Fibroblast of pulmonary artery (primary cell): ENCODE measurements at regions not wholly inside any gene's neighbourhood (a gene's known extent, or its start where the extent isn't known, plus 50 kb on each side); places are given as distances from the start of the nearest gene placed in this dataset.

Experiments
- DNase-seq: peaks from one replicate; pipeline ENCODE4 v3.0.0-alpha.2; 2010; ENCODE audit warnings: low read depth
- H3K4me3 ChIP-seq: replicated peaks from 2 replicates; pipeline ENCODE4 v1.5.1; 2011; ENCODE audit warnings: low read depth, mild to moderate bottlenecking, control low read depth, low read length, moderate library complexity
- CTCF ChIP-seq: IDR thresholded peaks from 2 replicates; pipeline ENCODE4 v1.5.1; 2011; ENCODE audit warnings: mild to moderate bottlenecking, control low read depth, low read length, inconsistent platforms; ENCODE audit errors: missing control alignments

GRCh38 chr5:66247176-66247960, 103.3 kb downstream of the SREK1 start:
- TF ChIP-seq CTCF = no peak
- DNase-seq = peak; percentile 83
- no peak overlapping the region for H3K4me3 ChIP-seq

GRCh38 chr5:66248874-66249273, 104.8 kb downstream of the SREK1 start:
- no peak for TF ChIP-seq CTCF
- H3K4me3 ChIP-seq = no peak overlapping the region
- no peak for DNase-seq

- no peak overlapping the region for H3K4me3 ChIP-seq
- no peak for DNase-seq
- TF ChIP-seq CTCF = no peak
Observed at GRCh38 chr5:66249920-66250319, 105.8 kb downstream of the SREK1 start.

GRCh38 chr5:66252849-66253248, 108.7 kb downstream of the SREK1 start:
- no peak for DNase-seq
- TF ChIP-seq CTCF = no peak
- H3K4me3 ChIP-seq = no peak overlapping the region

GRCh38 chr5:66255714-66256113, 111.6 kb downstream of the SREK1 start:
- DNase-seq = no peak
- no peak for TF ChIP-seq CTCF
- H3K4me3 ChIP-seq = no peak overlapping the region

- no peak for TF ChIP-seq CTCF
- no peak for DNase-seq
- H3K4me3 ChIP-seq = no peak overlapping the region
Observed at GRCh38 chr5:66273121-66273520, 129.0 kb downstream of the SREK1 start.

- DNase-seq = no peak
Observed at GRCh38 chr5:66276986-66277385, 132.9 kb downstream of the SREK1 start.

More at GRCh38 chr5:66276986-66277385, 132.9 kb downstream of the SREK1 start:
- no peak overlapping the region for H3K4me3 ChIP-seq
- no peak for TF ChIP-seq CTCF
